ENCODE measurements at regions not wholly inside any gene's neighbourhood (a gene's known extent, or its start where the extent isn't known, plus 50 kb on each side); places are given as distances from the start of the nearest gene placed in this dataset.

- no peaks in the 10 kb centered on the region for H4K20me1 ChIP-seq (ENCODE audit: insufficient read depth)
- no peak overlapping the region for H3K4me3 ChIP-seq (ENCODE audit: low read length)
- H2AFZ ChIP-seq (ENCODE audit: low read depth, low read length) = no peak overlapping the region
- TF ChIP-seq CTCF (IDR thresholded peaks at IDR 0.05; ENCODE audit: poor library complexity, severe bottlenecking) = no peak
- TF ChIP-seq, protein P1, sequence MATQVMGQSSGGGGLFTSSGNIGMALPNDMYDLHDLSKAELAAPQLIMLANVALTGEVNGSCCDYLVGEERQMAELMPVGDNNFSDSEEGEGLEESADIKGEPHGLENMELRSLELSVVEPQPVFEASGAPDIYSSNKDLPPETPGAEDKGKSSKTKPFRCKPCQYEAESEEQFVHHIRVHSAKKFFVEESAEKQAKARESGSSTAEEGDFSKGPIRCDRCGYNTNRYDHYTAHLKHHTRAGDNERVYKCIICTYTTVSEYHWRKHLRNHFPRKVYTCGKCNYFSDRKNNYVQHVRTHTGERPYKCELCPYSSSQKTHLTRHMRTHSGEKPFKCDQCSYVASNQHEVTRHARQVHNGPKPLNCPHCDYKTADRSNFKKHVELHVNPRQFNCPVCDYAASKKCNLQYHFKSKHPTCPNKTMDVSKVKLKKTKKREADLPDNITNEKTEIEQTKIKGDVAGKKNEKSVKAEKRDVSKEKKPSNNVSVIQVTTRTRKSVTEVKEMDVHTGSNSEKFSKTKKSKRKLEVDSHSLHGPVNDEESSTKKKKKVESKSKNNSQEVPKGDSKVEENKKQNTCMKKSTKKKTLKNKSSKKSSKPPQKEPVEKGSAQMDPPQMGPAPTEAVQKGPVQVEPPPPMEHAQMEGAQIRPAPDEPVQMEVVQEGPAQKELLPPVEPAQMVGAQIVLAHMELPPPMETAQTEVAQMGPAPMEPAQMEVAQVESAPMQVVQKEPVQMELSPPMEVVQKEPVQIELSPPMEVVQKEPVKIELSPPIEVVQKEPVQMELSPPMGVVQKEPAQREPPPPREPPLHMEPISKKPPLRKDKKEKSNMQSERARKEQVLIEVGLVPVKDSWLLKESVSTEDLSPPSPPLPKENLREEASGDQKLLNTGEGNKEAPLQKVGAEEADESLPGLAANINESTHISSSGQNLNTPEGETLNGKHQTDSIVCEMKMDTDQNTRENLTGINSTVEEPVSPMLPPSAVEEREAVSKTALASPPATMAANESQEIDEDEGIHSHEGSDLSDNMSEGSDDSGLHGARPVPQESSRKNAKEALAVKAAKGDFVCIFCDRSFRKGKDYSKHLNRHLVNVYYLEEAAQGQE (IDR thresholded peaks at IDR 0.05; ENCODE audit: borderline replicate concordance) = no peak
- no peak for TF ChIP-seq MXI1 (conservative IDR thresholded peaks at IDR 0.05; ENCODE audit: poor library complexity, severe bottlenecking)
- no peak for TF ChIP-seq EP300 (conservative IDR thresholded peaks at IDR 0.05; ENCODE audit: poor library complexity, severe bottlenecking)
- no peak for TF ChIP-seq SMC3 (conservative IDR thresholded peaks at IDR 0.05; ENCODE audit: poor library complexity)
- TF ChIP-seq RAD21 (conservative IDR thresholded peaks at IDR 0.05) = no peak
- no peak for TF ChIP-seq POLR2AphosphoS5 (IDR thresholded peaks at IDR 0.05)
- TF ChIP-seq TAF1 (IDR thresholded peaks at IDR 0.05; ENCODE audit: low read depth) = no peak
- TF ChIP-seq EZH2 (IDR thresholded peaks at IDR 0.05; ENCODE audit: borderline replicate concordance, insufficient read depth, low read length, poor library complexity, severe bottlenecking) = no peak
- H3K9me3 ChIP-seq (ENCODE audit: low read length) = no peaks in the 10 kb centered on the region
- H3K9me2 ChIP-seq (ENCODE audit: insufficient read depth, low read length) = no peaks in the 10 kb centered on the region
- H3K79me2 ChIP-seq (replicated peaks; ENCODE audit: insufficient read depth, low read length) = no peaks in the 10 kb centered on the region
- no peak overlapping the region for H3K4me2 ChIP-seq (ENCODE audit: low read length)
- H3K36me3 ChIP-seq (ENCODE audit: insufficient read depth, low read length) = no peaks in the 10 kb centered on the region
- no peaks in the 10 kb centered on the region for H3K27me3 ChIP-seq (ENCODE audit: insufficient read depth, low read depth, low read length)
- H3F3A ChIP-seq (ENCODE audit: insufficient read depth, low read length, poor library complexity, severe bottlenecking) = no peaks in the 10 kb centered on the region
- H3K27ac ChIP-seq (ENCODE audit: low read length) = no peak overlapping the region
- H3K9ac ChIP-seq (ENCODE audit: low read length) = no peak overlapping the region
Measured at GRCh38 chr4:119873132-119873531, 193.5 kb downstream of the MAD2L1 start.

DNA sequence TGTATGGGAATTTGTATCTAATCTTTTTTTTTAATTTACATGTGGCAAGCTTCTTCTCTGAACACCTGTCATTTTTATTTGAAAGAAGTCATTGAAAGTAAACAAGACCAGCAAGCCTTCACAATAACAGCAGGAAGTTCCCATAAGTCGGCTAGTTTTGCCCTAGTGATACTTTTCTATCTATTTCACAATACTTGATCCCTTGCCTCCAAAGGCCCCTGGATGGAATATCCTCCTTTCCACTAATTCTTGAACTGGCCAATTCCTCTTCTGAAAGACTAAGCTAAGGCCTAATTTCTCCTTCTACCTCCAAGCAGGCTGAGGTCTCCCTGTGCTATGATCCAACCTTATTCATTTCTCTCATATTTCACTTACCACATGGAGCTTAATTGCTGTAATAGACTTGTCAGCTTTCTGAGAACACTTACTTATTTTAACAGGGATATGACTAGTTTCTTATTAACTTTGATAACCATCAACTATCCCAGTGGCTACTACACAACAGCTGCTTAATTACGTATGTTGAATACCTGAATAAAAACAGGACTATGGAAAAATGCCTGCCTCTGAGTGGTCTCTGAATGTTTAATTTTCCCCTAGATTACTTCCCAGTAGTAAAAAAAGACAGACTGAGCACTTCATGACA lies 194.2 kb downstream of the MAD2L1 start:
- no peak for TF ChIP-seq EZH2 (IDR thresholded peaks at IDR 0.05; ENCODE audit: borderline replicate concordance, insufficient read depth, low read length, poor library complexity, severe bottlenecking)
- no peak for TF ChIP-seq EP300 (conservative IDR thresholded peaks at IDR 0.05; ENCODE audit: poor library complexity, severe bottlenecking)
- TF ChIP-seq RAD21 (conservative IDR thresholded peaks at IDR 0.05) = no peak
- no peak for TF ChIP-seq MXI1 (conservative IDR thresholded peaks at IDR 0.05; ENCODE audit: poor library complexity, severe bottlenecking)
- TF ChIP-seq TAF1 (IDR thresholded peaks at IDR 0.05; ENCODE audit: low read depth) = no peak
- no peak for TF ChIP-seq CTCF (IDR thresholded peaks at IDR 0.05; ENCODE audit: poor library complexity, severe bottlenecking)
- TF ChIP-seq, protein P1 (IDR thresholded peaks at IDR 0.05; ENCODE audit: borderline replicate concordance) = no peak
- no peak for TF ChIP-seq POLR2AphosphoS5 (IDR thresholded peaks at IDR 0.05)
- no peak for TF ChIP-seq SMC3 (conservative IDR thresholded peaks at IDR 0.05; ENCODE audit: poor library complexity)
- Histone ChIP-seq H3K9me2 (ENCODE audit: insufficient read depth, low read length) (no peaks in the 10 kb centered on the region), H3K4me2 (ENCODE audit: low read length) (no peak overlapping the region), H4K20me1 (ENCODE audit: insufficient read depth) (no peaks in the 10 kb centered on the region), H3K4me3 (ENCODE audit: low read length) (no peak overlapping the region), H3K27ac (ENCODE audit: low read length) (no peak overlapping the region), H3K79me2 (replicated peaks; ENCODE audit: insufficient read depth, low read length) (no peaks in the 10 kb centered on the region), H3K27me3 (ENCODE audit: insufficient read depth, low read depth, low read length) (no peaks in the 10 kb centered on the region), H3K36me3 (ENCODE audit: insufficient read depth, low read length) (no peaks in the 10 kb centered on the region), H3K9me3 (ENCODE audit: low read length) (no peaks in the 10 kb centered on the region), H3K9ac (ENCODE audit: low read length) (no peak overlapping the region), H2AFZ (ENCODE audit: low read depth, low read length) (no peak overlapping the region), H3F3A (ENCODE audit: insufficient read depth, low read length, poor library complexity, severe bottlenecking) (no peaks in the 10 kb centered on the region)

All from neural cell (in vitro differentiated cells).